Endothelial cell of umbilical vein (primary cell): ENCODE measurements at regions not wholly inside any gene's neighbourhood (a gene's known extent, or its start where the extent isn't known, plus 50 kb on each side); places are given as distances from the start of the nearest gene placed in this dataset.

Experiments
- BruUV-seq: library from RNA; stranded (reverse); fragments of 400-500 nt; replicated peaks from 2 replicates; lab custom pipeline; 2021; lab: Mats Ljungman, UMichigan
- CTCF ChIA-PET: fragments of 300-600, 350-600 bp; sonication (Branson Sonifier 250); formaldehyde crosslinking; loops from one replicate; lab custom pipeline; 2021; ENCODE audit warnings: antibody characterized with exemption, inconsistent platforms; lab: Charles Lee
- POLR2A ChIA-PET: fragments of 300-600, 350-600 bp; sonication (Branson Sonifier 250); formaldehyde crosslinking; loops from one replicate; lab custom pipeline; 2021; ENCODE audit warnings: antibody characterized with exemption, inconsistent platforms; lab: Charles Lee
- DNase-seq: peaks from one replicate; pipeline ENCODE4 v3.0.0-alpha.2; 2011; ENCODE audit warnings: low read depth, low spot score
- FAIRE-seq: peaks from 2 replicates; lab custom pipeline; 2011; peaks lifted over from hg19 to GRCh38; lab: Jason Lieb, UNC
- H2AFZ ChIP-seq: 2 replicates; pipeline ENCODE4 v1.6.0; 2012; ENCODE audit warnings: low read depth, low read length, control low read depth, inconsistent platforms
- H3K27ac ChIP-seq: 2 replicates; pipeline ENCODE4 v1.5.1; 2011; ENCODE audit warnings: low read depth, mild to moderate bottlenecking, control low read depth, low read length, moderate library complexity; ENCODE audit not compliant: insufficient read depth
- H3K27me3 ChIP-seq, 2 experiments: 2 replicates each; pipeline versions ENCODE4 v1.6.0 to v1.6.1; 2011; ENCODE audit warnings: low read length in 2 of 2, mixed read lengths in 1 of 2; ENCODE audit not compliant: control insufficient read depth in 2 of 2, insufficient read depth in 2 of 2
- H3K36me3 ChIP-seq, 2 experiments: 2 replicates in 1 of 2; 3 replicates in 1 of 2; pipeline ENCODE4 v1.5.1; 2011; ENCODE audit warnings: low read length in 2 of 2, mild to moderate bottlenecking in 1 of 2, moderate library complexity in 1 of 2; ENCODE audit not compliant: control insufficient read depth in 2 of 2, insufficient read depth in 2 of 2; ENCODE audit errors: extremely low read depth in 1 of 2
- H3K4me1 ChIP-seq: 3 replicates; pipeline ENCODE4 v1.5.1; 2011; ENCODE audit warnings: mild to moderate bottlenecking, low read length; ENCODE audit not compliant: control insufficient read depth, insufficient read depth; ENCODE audit errors: extremely low read depth
- H3K4me2 ChIP-seq: 2 replicates; pipeline ENCODE4 v1.6.1; 2011; ENCODE audit warnings: low read length, control low read depth, mixed read lengths; ENCODE audit not compliant: insufficient read depth
- H3K4me3 ChIP-seq, 3 experiments: fragments of 200-600 bp in 1 of 3; sonication (generic), shearing (Covaris generic) in 1 of 3; replicated peaks in 1 of 3; 2 replicates each; pipeline ENCODE4 v1.5.1; 2011 to 2016; ENCODE audit warnings: control low read depth in 3 of 3, low read length in 3 of 3, mild to moderate bottlenecking in 2 of 3, inconsistent platforms in 1 of 3, low read depth in 1 of 3, moderate library complexity in 1 of 3; ENCODE audit not compliant: insufficient read depth in 1 of 3
- H3K79me2 ChIP-seq: 2 replicates; pipeline ENCODE4 v1.6.0; 2012; ENCODE audit warnings: low read length, inconsistent platforms; ENCODE audit not compliant: control insufficient read depth, insufficient read depth
- H3K9ac ChIP-seq: replicated peaks from 2 replicates; pipeline ENCODE3; 2011; ENCODE audit warnings: low read length, control low read depth; ENCODE audit not compliant: insufficient read depth; ENCODE audit errors: extremely low read depth
- H3K9me1 ChIP-seq: replicated peaks from 3 replicates; pipeline ENCODE4 v1.6.0; 2011; ENCODE audit warnings: mild to moderate bottlenecking, low read length; ENCODE audit not compliant: control insufficient read depth, insufficient read depth; ENCODE audit errors: extremely low read depth
- H3K9me3 ChIP-seq: replicated peaks from 2 replicates; pipeline ENCODE4 v1.5.1; 2012; ENCODE audit warnings: low read length, inconsistent platforms; ENCODE audit not compliant: control insufficient read depth, insufficient read depth
- H4K20me1 ChIP-seq: replicated peaks from 2 replicates; pipeline ENCODE3; 2011; ENCODE audit warnings: mild to moderate bottlenecking, low read length; ENCODE audit not compliant: control insufficient read depth, insufficient read depth; ENCODE audit errors: extremely low read depth
- CTCF ChIP-seq, 2 donors: IDR thresholded peaks; 1 replicate in 1 of 2; 2 replicates in 1 of 2; pipeline ENCODE4 v1.5.1; 2011; ENCODE audit warnings: low read length in 2 of 2, mild to moderate bottlenecking in 2 of 2, moderate library complexity in 2 of 2, control low read depth in 1 of 2, inconsistent platforms in 1 of 2, low read depth in 1 of 2; ENCODE audit not compliant: insufficient read depth in 1 of 2; ENCODE audit errors: extremely low read depth in 1 of 2
- FOS ChIP-seq: IDR thresholded peaks from 2 replicates; pipeline ENCODE4 v1.6.1; 2011; ENCODE audit warnings: mild to moderate bottlenecking, low read length, moderate library complexity, borderline replicate concordance; ENCODE audit not compliant: insufficient read depth
- GATA2 ChIP-seq: IDR thresholded peaks from 2 replicates; pipeline ENCODE4 v1.7.0; 2011; ENCODE audit warnings: low read depth, mild to moderate bottlenecking, moderate library complexity, mixed read lengths, low read length; ENCODE audit not compliant: insufficient read length, insufficient read depth
- MAX ChIP-seq: IDR thresholded peaks from 2 replicates; pipeline ENCODE4 v1.6.1; 2011; ENCODE audit not compliant: insufficient read depth, insufficient read length
- MYC ChIP-seq: IDR thresholded peaks from one replicate; pipeline ENCODE4 v1.6.1; 2011; ENCODE audit warnings: mild to moderate bottlenecking, low read depth, low read length
- POLR2AphosphoS5 ChIP-seq: IDR thresholded peaks from 2 replicates; pipeline ENCODE4 v1.6.1; 2012; ENCODE audit warnings: low read depth, mild to moderate bottlenecking, control low read depth, low read length, moderate library complexity; ENCODE audit not compliant: insufficient read depth
- dilution Hi-C: fragments of 300-500 bp; cut with MboI; formaldehyde crosslinking; loops from one replicate; pipeline ENCODE4 v1.15.0; 2019; ENCODE audit warnings: low sequenced_read_pairs; ENCODE audit not compliant: extremely low pct_ligation_motif_present
- intact Hi-C: fragments of 100-400 bp; cut with micrococcal nuclease; formaldehyde crosslinking; loops from one replicate; pipeline ENCODE4 v1.10.0; 2022

GRCh38 chr1:113194846-113195830 lies 122.1 kb downstream of the LRIG2 start:
- intact Hi-C loops (no loop called here), dilution Hi-C loops (no loop called here)
- H3K27ac ChIP-seq = no peak overlapping the region
- no peak overlapping the region for H3K9ac ChIP-seq
- no peaks in the 10 kb centered on the region for H3K79me2 ChIP-seq
- FAIRE-seq (no peak), DNase-seq (no peak)
- no peak overlapping the region for H3K4me3 ChIP-seq
- no peaks in the 10 kb centered on the region for H4K20me1 ChIP-seq
- H3K4me1 ChIP-seq = no peaks in the 10 kb centered on the region
- ChIA-PET CTCF (interaction anchor here (1.0 kb wide), 1 partner anchor 112 kb away, joined by 3 read pairs; no protein-coding TSS in a partner anchor), POLR2A (no interaction called here)
- no peak overlapping the region for H2AFZ ChIP-seq
- no TSS peak for BruUV-seq
- H3K4me2 ChIP-seq = no peak overlapping the region
- no peaks in the 10 kb centered on the region for H3K9me3 ChIP-seq
- H3K27me3 ChIP-seq = peaks cover 0 to 3% of the 10 kb centered on the region in 2 experiments
- H3K9me1 ChIP-seq = no peaks in the 10 kb centered on the region
- no peak for TF ChIP-seq MAX
- no peak for TF ChIP-seq MYC
- no peak for TF ChIP-seq FOS
- no peak for TF ChIP-seq GATA2
- no peak for TF ChIP-seq CTCF (IDR thresholded peaks at IDR 0.05; ENCODE audit: extremely low read depth in 1 of 2, insufficient read depth in 1 of 2, low read depth in 1 of 2, low read length in 2 of 2)
- no peak for TF ChIP-seq POLR2AphosphoS5
- H3K36me3 ChIP-seq = no peaks in the 10 kb centered on the region
